ENCODE measurements at regions not wholly inside any gene's neighbourhood (a gene's known extent, or its start where the extent isn't known, plus 50 kb on each side); places are given as distances from the start of the nearest gene placed in this dataset.

GRCh38 chr11:110886288-110886970 lies 174.2 kb upstream of the ARHGAP20 start (continued):
- no peak for TF ChIP-seq ZNF622 (IDR thresholded peaks at IDR 0.05)
- TF ChIP-seq, protein P1, sequence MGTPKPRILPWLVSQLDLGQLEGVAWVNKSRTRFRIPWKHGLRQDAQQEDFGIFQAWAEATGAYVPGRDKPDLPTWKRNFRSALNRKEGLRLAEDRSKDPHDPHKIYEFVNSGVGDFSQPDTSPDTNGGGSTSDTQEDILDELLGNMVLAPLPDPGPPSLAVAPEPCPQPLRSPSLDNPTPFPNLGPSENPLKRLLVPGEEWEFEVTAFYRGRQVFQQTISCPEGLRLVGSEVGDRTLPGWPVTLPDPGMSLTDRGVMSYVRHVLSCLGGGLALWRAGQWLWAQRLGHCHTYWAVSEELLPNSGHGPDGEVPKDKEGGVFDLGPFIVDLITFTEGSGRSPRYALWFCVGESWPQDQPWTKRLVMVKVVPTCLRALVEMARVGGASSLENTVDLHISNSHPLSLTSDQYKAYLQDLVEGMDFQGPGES (IDR thresholded peaks at IDR 0.05) = no peak

DNA sequence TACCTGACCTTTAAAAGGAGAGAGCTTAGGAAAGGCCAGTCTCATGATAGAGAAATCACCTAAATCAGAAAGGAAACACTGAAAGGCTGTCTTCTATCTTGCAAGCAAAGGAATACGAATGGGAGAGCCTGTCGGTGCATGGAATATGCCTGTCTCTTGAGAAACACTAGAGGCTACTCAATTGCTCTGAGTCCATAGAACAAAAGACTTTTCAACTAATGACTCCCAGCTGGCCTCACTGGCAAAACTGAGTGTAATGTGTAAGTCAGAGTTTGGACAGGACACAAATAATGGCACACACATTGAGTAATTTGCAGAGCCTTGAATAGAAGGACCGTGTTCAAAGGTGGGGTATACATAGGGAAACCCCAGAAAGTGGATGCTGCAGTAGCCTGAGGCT lies 171.0 kb upstream of the ARHGAP20 start:
- no peak for FAIRE-seq
- CTCF ChIA-PET = no interaction called here
- no TSS peak for BruUV-seq (replicated peaks)

More for the DNA sequence above, 171.0 kb upstream of the ARHGAP20 start:
- intact Hi-C loops (cut with micrococcal nuclease; ENCODE audit: unreplicated experiment) = no loop called here
- ChIA-PET RAD21 (ENCODE audit: unreplicated experiment) (no interaction called here), POLR2A (no interaction called here), SMC1A (ENCODE audit: uncharacterized antibody, unreplicated experiment) (no interaction called here)
- 48% methylated on average over 3 of the region's 3 CpGs for WGBS (ENCODE audit: insufficient coverage, insufficient replicate concordance, low lambda C conversion rate, missing lambda C conversion rate)
- Histone ChIP-seq H3K9ac (ENCODE audit: control insufficient read depth, insufficient read depth, low read length) (no peak overlapping the region), H3K27me3 (replicated peaks in 1 of 2; ENCODE audit: control insufficient read depth in 2 of 2, insufficient read depth in 2 of 2, low read length in 1 of 2) (no peaks in the 10 kb centered on the region; a peak in 1 of 4 replicates), H2AFZ (ENCODE audit: control insufficient read depth, low read depth, low read length) (no peak overlapping the region), H3K27ac (ENCODE audit: control insufficient read depth, insufficient read depth) (no peak overlapping the region), H4K20me1 (ENCODE audit: control insufficient read depth, insufficient read depth) (no peaks in the 10 kb centered on the region), H3K4me1 (ENCODE audit: control insufficient read depth, insufficient read depth, low read length) (no peaks in the 10 kb centered on the region), H3K4me2 (ENCODE audit: control insufficient read depth, insufficient read depth) (no peak overlapping the region), H3K4me3 (no peak overlapping the region), H3K9me3 (replicated peaks; ENCODE audit: control insufficient read depth, insufficient read depth, low read length) (no peaks in the 10 kb centered on the region; the same call in 2 of the 3 replicates), H3K79me2 (ENCODE audit: control insufficient read depth, insufficient read depth, low read length) (no peaks in the 10 kb centered on the region), H3K36me3 (ENCODE audit: control insufficient read depth in 2 of 2, insufficient read depth in 2 of 2, low read length in 1 of 2) (no peaks in the 10 kb centered on the region)
- TF ChIP-seq EGR1 (IDR thresholded peaks at IDR 0.05; ENCODE audit: borderline replicate concordance in 1 of 2, low read depth in 2 of 2, low read length in 2 of 2) (no peak), NR2C2 (IDR thresholded peaks at IDR 0.05; ENCODE audit: borderline replicate concordance, control insufficient read depth, insufficient read length, low read depth) (no peak), WRNIP1 (IDR thresholded peaks at IDR 0.05; ENCODE audit: borderline replicate concordance, low read depth, low read length) (no peak), TCF12 (IDR thresholded peaks at IDR 0.05; ENCODE audit: low read depth, low read length) (no peak), BMI1 (IDR thresholded peaks at IDR 0.05; ENCODE audit: borderline replicate concordance) (no peak), JUND (IDR thresholded peaks at IDR 0.05; ENCODE audit: low read depth, low read length) (no peak), BCLAF1 (IDR thresholded peaks at IDR 0.05) (no peak), EP300 (IDR thresholded peaks at IDR 0.05; ENCODE audit: borderline replicate concordance in 1 of 2, control insufficient read depth in 1 of 2, low read depth in 2 of 2, low read length in 2 of 2) (no peak), KLF5 (IDR thresholded peaks at IDR 0.05; ENCODE audit: partially characterized antibody) (no peak), HSF1 (IDR thresholded peaks at IDR 0.05; ENCODE audit: low read depth, low read length) (no peak), TAF1 (IDR thresholded peaks at IDR 0.05; ENCODE audit: borderline replicate concordance, low read depth, low read length) (no peak)
- TF ChIP-seq, protein P2, sequence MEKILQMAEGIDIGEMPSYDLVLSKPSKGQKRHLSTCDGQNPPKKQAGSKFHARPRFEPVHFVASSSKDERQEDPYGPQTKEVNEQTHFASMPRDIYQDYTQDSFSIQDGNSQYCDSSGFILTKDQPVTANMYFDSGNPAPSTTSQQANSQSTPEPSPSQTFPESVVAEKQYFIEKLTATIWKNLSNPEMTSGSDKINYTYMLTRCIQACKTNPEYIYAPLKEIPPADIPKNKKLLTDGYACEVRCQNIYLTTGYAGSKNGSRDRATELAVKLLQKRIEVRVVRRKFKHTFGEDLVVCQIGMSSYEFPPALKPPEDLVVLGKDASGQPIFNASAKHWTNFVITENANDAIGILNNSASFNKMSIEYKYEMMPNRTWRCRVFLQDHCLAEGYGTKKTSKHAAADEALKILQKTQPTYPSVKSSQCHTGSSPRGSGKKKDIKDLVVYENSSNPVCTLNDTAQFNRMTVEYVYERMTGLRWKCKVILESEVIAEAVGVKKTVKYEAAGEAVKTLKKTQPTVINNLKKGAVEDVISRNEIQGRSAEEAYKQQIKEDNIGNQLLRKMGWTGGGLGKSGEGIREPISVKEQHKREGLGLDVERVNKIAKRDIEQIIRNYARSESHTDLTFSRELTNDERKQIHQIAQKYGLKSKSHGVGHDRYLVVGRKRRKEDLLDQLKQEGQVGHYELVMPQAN (conservative IDR thresholded peaks at IDR 0.05) = no peak
- in situ Hi-C loops (cut with MboI) = no loop called here
- DNase-seq (ENCODE audit: low read depth, low spot score) = no peak
- no peak for ATAC-seq

Measured in GM12878 (cell line).